ENCODE measurements at regions not wholly inside any gene's neighbourhood (a gene's known extent, or its start where the extent isn't known, plus 50 kb on each side); places are given as distances from the start of the nearest gene placed in this dataset.

DNA sequence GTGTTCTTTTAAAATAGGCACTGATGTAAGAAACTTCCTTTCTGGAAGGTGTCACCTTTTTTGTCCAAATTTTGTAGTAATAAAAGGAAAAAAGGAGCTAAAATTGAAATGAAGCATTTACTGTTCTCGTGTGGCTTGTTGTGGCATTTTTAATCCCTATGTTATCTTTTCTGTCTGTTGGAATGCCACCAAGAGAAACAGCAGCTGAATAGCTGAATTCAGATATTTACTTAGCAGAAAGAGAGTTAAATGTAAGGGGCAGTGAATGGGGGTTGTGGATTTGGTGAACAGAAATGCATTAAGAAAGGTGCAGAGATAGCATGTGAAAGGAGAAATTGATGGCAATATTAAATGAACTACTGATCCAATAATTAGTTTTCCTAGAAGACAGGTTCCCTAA is 573.6 kb upstream of the EPHA7 start:
- Histone ChIP-seq H3K4me1 (ENCODE audit: insufficient read depth, low read length) (no peaks in the 10 kb centered on the region), H3K9me3 (ENCODE audit: control insufficient read depth in 1 of 2, low read length in 2 of 2) (no peaks in the 10 kb centered on the region), H3K36me3 (ENCODE audit: insufficient read depth, low read length) (no peaks in the 10 kb centered on the region), H3K27ac (ENCODE audit: low read depth, low read length) (no peak overlapping the region), H3K27me3 (ENCODE audit: insufficient read depth, low read length) (no peaks in the 10 kb centered on the region), H3K4me3 (ENCODE audit: low read length in 2 of 2) (no peak overlapping the region)
- H3K4me3 Mint-ChIP-seq: no peak overlapping the region
- H3K4me1 Mint-ChIP-seq: no peaks in the 10 kb centered on the region
- intact Hi-C loops (cut with micrococcal nuclease): no loop called here
- no peaks in the 10 kb centered on the region for H3K36me3 Mint-ChIP-seq
- DNase-seq: no peak
- H3K27me3 Mint-ChIP-seq: no peaks in the 10 kb centered on the region
- H3K9me3 Mint-ChIP-seq: peaks cover 0 to 7% (median 2%) of the 10 kb centered on the region in 8 donors
- no peak overlapping the region for H3K27ac Mint-ChIP-seq
- POLR2A ChIA-PET (ENCODE audit: partially characterized antibody): no interaction called here
- CTCF ChIA-PET (ENCODE audit: partially characterized antibody): no interaction called here

DNA sequence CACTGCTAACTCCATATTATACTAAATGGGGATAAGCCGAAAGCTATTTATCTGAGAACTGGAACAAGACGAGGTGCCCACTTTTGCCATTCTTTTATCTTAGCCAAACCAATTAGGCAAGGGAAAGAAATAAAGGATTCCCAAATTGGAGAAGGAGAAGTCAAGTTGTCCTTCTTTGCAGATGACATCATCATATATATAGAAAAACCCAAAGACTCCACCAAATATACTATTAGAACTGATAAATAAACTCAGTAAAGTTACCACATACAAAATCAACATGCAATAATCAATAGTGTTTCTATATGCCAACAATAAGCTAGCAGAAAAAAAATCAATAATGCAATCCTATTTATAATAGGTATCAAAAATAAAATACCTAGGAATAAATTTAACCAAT is 570.3 kb upstream of the EPHA7 start:
- no peak overlapping the region for H3K4me3 Mint-ChIP-seq
- no peak overlapping the region for H3K27ac Mint-ChIP-seq
- no peaks in the 10 kb centered on the region for H3K9me3 ChIP-seq (ENCODE audit: control insufficient read depth in 1 of 2, low read length in 2 of 2)
- H3K36me3 ChIP-seq (ENCODE audit: insufficient read depth, low read length): no peaks in the 10 kb centered on the region
- intact Hi-C loops (cut with micrococcal nuclease): no loop called here
- CTCF ChIA-PET (ENCODE audit: partially characterized antibody): no interaction called here
- no peaks in the 10 kb centered on the region for H3K4me1 Mint-ChIP-seq
- no peak for DNase-seq
- no peaks in the 10 kb centered on the region for H3K27me3 ChIP-seq (ENCODE audit: insufficient read depth, low read length)
- H3K4me3 ChIP-seq (ENCODE audit: low read length in 2 of 2): no peak overlapping the region
- no peak overlapping the region for H3K27ac ChIP-seq (ENCODE audit: low read depth, low read length)
- H3K4me1 ChIP-seq (ENCODE audit: insufficient read depth, low read length): no peaks in the 10 kb centered on the region
- H3K27me3 Mint-ChIP-seq: no peaks in the 10 kb centered on the region
- POLR2A ChIA-PET (ENCODE audit: partially characterized antibody): no interaction called here
- H3K36me3 Mint-ChIP-seq: no peaks in the 10 kb centered on the region
- H3K9me3 Mint-ChIP-seq: peaks cover 0 to 9% (median 6%) of the 10 kb centered on the region in 8 donors

DNA sequence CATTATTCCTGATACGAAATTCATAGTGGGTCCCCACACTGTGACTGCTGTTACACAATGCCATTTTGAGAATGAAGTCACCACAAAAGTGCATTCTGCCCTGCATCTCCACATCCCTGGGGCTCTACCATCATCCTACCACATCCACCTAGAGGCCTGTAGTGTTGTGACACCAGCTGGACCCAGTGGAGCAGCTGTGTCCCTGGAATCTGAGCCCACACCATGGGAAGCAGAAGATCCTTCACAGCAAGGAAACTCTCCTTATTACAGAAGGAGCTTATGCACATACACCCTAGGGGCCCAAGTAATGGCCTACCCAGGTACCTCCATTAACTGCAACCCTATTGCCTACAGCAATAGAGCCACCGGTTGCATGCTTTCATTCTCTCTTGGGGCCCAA is 566.6 kb upstream of the EPHA7 start:
- Mint-ChIP-seq H3K27me3 (no peaks in the 10 kb centered on the region), H3K4me1 (no peaks in the 10 kb centered on the region)
- intact Hi-C loops (cut with micrococcal nuclease): no loop called here

DNA sequence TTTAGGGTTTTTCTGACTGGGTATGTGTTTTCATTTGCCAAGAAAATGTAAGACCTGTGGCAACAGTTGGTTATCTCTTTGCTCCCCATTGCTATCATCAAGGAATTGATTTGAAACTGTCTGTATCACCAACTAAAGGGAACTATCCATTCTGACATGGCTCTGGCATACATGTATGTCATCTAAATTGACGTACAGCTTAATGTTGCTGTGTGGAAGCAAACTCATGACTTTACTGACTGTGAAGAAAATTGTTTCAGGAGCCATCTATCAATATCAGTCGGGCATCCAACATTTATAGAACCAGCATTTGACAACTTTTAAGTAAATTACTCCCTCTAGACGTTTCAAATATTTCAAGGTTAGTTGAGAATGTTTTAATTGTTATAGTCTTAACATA is 555.8 kb upstream of the EPHA7 start:
- no peaks in the 10 kb centered on the region for H3K27me3 Mint-ChIP-seq
- ChIA-PET POLR2A (ENCODE audit: partially characterized antibody) (no interaction called here), CTCF (ENCODE audit: partially characterized antibody) (no interaction called here)
- Histone ChIP-seq H3K36me3 (ENCODE audit: insufficient read depth, low read length) (no peaks in the 10 kb centered on the region), H3K27ac (ENCODE audit: low read depth, low read length) (no peak overlapping the region), H3K4me1 (ENCODE audit: insufficient read depth, low read length) (no peaks in the 10 kb centered on the region), H3K9me3 (ENCODE audit: control insufficient read depth in 1 of 2, low read length in 2 of 2) (no peaks in the 10 kb centered on the region), H3K4me3 (ENCODE audit: low read length in 2 of 2) (no peak overlapping the region), H3K27me3 (ENCODE audit: insufficient read depth, low read length) (no peaks in the 10 kb centered on the region)
- peaks cover 0 to 7% (median 3%) of the 10 kb centered on the region in 8 donors for H3K9me3 Mint-ChIP-seq
- no peak overlapping the region for H3K4me3 Mint-ChIP-seq
- no peak for DNase-seq
- intact Hi-C loops (cut with micrococcal nuclease): no loop called here
- no peak overlapping the region for H3K27ac Mint-ChIP-seq
- H3K4me1 Mint-ChIP-seq: no peaks in the 10 kb centered on the region
- H3K36me3 Mint-ChIP-seq: no peaks in the 10 kb centered on the region

More for the DNA sequence above, 566.6 kb upstream of the EPHA7 start:
- Histone ChIP-seq H3K4me1 (ENCODE audit: insufficient read depth, low read length) (no peaks in the 10 kb centered on the region), H3K9me3 (ENCODE audit: control insufficient read depth in 1 of 2, low read length in 2 of 2) (no peaks in the 10 kb centered on the region), H3K4me3 (ENCODE audit: low read length in 2 of 2) (no peak overlapping the region), H3K27me3 (ENCODE audit: insufficient read depth, low read length) (no peaks in the 10 kb centered on the region), H3K27ac (ENCODE audit: low read depth, low read length) (no peak overlapping the region), H3K36me3 (ENCODE audit: insufficient read depth, low read length) (no peaks in the 10 kb centered on the region)
- DNase-seq: no peak
- Mint-ChIP-seq H3K9me3 (peaks cover 0 to 6% (median 4%) of the 10 kb centered on the region in 8 donors), H3K4me3 (no peak overlapping the region), H3K27ac (no peak overlapping the region), H3K36me3 (no peaks in the 10 kb centered on the region)
- POLR2A ChIA-PET (ENCODE audit: partially characterized antibody): no interaction called here
- CTCF ChIA-PET (ENCODE audit: partially characterized antibody): no interaction called here

DNA sequence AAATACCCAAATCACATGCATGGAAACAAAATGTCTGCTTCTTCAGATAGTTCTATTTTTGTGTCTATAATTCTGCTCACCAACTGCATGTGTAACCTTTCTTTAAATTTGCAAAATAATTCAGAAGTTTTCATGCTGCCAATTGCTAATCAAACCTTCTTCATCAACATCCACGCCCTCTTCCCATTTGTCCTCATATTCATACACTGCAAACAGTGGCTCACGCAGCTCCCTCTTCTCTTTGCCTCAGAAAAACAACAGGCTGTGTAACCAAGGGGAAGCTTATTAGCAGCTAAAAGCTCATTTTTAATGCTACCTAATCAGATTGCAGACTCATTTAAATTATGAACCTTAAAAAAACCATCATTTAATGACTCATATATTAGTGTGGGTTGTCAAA is 555.0 kb upstream of the EPHA7 start:
- Mint-ChIP-seq H3K4me3 (no peak overlapping the region), H3K36me3 (no peaks in the 10 kb centered on the region), H3K27me3 (no peaks in the 10 kb centered on the region), H3K9me3 (peaks cover 0 to 7% (median 3%) of the 10 kb centered on the region in 8 donors), H3K4me1 (no peaks in the 10 kb centered on the region), H3K27ac (no peak overlapping the region)
- POLR2A ChIA-PET (ENCODE audit: partially characterized antibody): no interaction called here
- Histone ChIP-seq H3K27ac (ENCODE audit: low read depth, low read length) (no peak overlapping the region), H3K9me3 (ENCODE audit: control insufficient read depth in 1 of 2, low read length in 2 of 2) (no peaks in the 10 kb centered on the region), H3K36me3 (ENCODE audit: insufficient read depth, low read length) (no peaks in the 10 kb centered on the region), H3K4me1 (ENCODE audit: insufficient read depth, low read length) (no peaks in the 10 kb centered on the region), H3K27me3 (ENCODE audit: insufficient read depth, low read length) (no peaks in the 10 kb centered on the region), H3K4me3 (ENCODE audit: low read length in 2 of 2) (no peak overlapping the region)
- DNase-seq: no peak
- intact Hi-C loops (cut with micrococcal nuclease): no loop called here
- CTCF ChIA-PET (ENCODE audit: partially characterized antibody): no interaction called here

DNA sequence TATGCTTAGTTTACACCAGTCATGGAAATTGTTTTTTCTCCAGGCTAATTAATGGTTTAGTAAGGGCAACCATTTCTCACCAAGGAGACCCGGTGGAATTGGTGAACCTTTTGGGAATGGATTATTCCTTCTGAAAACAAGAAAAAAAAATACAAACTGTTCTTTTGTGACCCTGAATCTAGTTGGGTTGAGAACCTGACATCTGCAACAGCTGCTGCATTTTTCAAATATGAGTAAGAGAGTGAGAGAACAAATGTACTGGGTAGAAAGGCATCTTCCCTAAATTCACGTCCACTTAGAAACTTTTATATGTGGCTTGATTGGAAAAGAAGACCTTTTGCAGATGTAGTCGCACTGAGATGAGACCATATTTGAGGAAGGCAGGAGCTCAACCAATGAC is 553.4 kb upstream of the EPHA7 start:
- Mint-ChIP-seq H3K36me3 (no peaks in the 10 kb centered on the region), H3K4me3 (no peak overlapping the region), H3K27ac (no peak overlapping the region), H3K27me3 (no peaks in the 10 kb centered on the region), H3K4me1 (no peaks in the 10 kb centered on the region), H3K9me3 (peaks cover 0 to 6% (median 3%) of the 10 kb centered on the region in 8 donors)
- Histone ChIP-seq H3K36me3 (ENCODE audit: insufficient read depth, low read length) (no peaks in the 10 kb centered on the region), H3K27ac (ENCODE audit: low read depth, low read length) (no peak overlapping the region), H3K9me3 (ENCODE audit: control insufficient read depth in 1 of 2, low read length in 2 of 2) (no peaks in the 10 kb centered on the region), H3K4me3 (ENCODE audit: low read length in 2 of 2) (no peak overlapping the region), H3K4me1 (ENCODE audit: insufficient read depth, low read length) (no peaks in the 10 kb centered on the region), H3K27me3 (ENCODE audit: insufficient read depth, low read length) (no peaks in the 10 kb centered on the region)
- no peak for DNase-seq
- ChIA-PET POLR2A (ENCODE audit: partially characterized antibody) (no interaction called here), CTCF (ENCODE audit: partially characterized antibody) (no interaction called here)
- intact Hi-C loops (cut with micrococcal nuclease): no loop called here

DNA sequence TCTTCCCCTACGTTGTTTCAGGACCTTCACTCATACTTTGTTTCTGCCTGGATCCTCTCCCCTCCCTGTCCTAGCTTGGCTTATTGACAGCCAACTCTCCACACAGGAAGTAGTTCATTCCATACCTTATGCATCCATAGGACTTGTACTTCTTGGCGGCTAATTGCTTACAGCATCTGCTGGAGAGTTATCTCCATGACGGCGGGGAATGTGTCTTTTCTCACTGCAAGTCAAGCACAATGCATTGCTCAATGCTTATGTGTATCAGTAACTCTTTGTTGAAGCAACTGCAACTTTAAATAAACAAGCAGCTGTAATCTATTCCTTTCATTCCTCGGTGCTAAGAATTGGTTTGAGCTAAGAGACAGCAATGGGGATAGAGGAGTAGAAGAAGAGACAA is 551.3 kb upstream of the EPHA7 start:
- ChIA-PET POLR2A (ENCODE audit: partially characterized antibody) (no interaction called here), CTCF (ENCODE audit: partially characterized antibody) (no interaction called here)
- no peak overlapping the region for H3K27ac Mint-ChIP-seq
- no peaks in the 10 kb centered on the region for H3K36me3 ChIP-seq (ENCODE audit: insufficient read depth, low read length)
- H3K4me3 ChIP-seq (ENCODE audit: low read length in 2 of 2): no peak overlapping the region
- no peaks in the 10 kb centered on the region for H3K27me3 ChIP-seq (ENCODE audit: insufficient read depth, low read length)
- intact Hi-C loops (cut with micrococcal nuclease): no loop called here
- no peak for DNase-seq
- H3K4me1 ChIP-seq (ENCODE audit: insufficient read depth, low read length): no peaks in the 10 kb centered on the region
- H3K4me1 Mint-ChIP-seq: no peaks in the 10 kb centered on the region
- peaks cover 0 to 6% (median 3%) of the 10 kb centered on the region in 8 donors for H3K9me3 Mint-ChIP-seq
- no peaks in the 10 kb centered on the region for H3K9me3 ChIP-seq (ENCODE audit: control insufficient read depth in 1 of 2, low read length in 2 of 2)
- H3K27ac ChIP-seq (ENCODE audit: low read depth, low read length): no peak overlapping the region
- no peak overlapping the region for H3K4me3 Mint-ChIP-seq
- H3K27me3 Mint-ChIP-seq: no peaks in the 10 kb centered on the region
- no peaks in the 10 kb centered on the region for H3K36me3 Mint-ChIP-seq

DNA sequence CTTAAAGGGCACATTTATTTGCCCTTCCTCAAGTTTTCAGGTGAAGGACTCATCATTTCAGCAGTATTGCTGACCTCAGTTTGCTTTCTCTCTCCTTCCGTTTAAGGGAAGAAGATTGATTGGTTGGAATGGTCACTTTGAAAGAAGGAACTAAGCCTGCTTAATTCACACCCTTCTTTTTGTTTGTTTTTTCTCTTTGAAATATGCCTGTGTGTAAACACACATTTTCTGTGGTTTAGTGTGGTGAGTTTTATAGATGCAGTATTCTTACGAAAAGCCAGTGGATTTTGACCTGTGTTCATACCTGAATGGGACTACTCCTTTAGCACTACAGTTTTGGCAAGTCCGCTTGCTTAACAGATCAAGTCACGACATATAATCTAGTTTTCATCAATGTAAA is 548.8 kb upstream of the EPHA7 start:
- POLR2A ChIA-PET (ENCODE audit: partially characterized antibody): no interaction called here
- intact Hi-C loops (cut with micrococcal nuclease): no loop called here

More for the DNA sequence above, 548.8 kb upstream of the EPHA7 start:
- Histone ChIP-seq H3K27me3 (ENCODE audit: insufficient read depth, low read length) (no peaks in the 10 kb centered on the region), H3K27ac (ENCODE audit: low read depth, low read length) (no peak overlapping the region), H3K4me1 (ENCODE audit: insufficient read depth, low read length) (no peaks in the 10 kb centered on the region), H3K4me3 (ENCODE audit: low read length in 2 of 2) (no peak overlapping the region), H3K9me3 (ENCODE audit: control insufficient read depth in 1 of 2, low read length in 2 of 2) (no peaks in the 10 kb centered on the region), H3K36me3 (ENCODE audit: insufficient read depth, low read length) (no peaks in the 10 kb centered on the region)
- Mint-ChIP-seq H3K27ac (no peak overlapping the region), H3K27me3 (no peaks in the 10 kb centered on the region), H3K4me3 (no peak overlapping the region), H3K9me3 (peaks cover 0 to 5% (median 2%) of the 10 kb centered on the region in 8 donors), H3K4me1 (no peaks in the 10 kb centered on the region), H3K36me3 (no peaks in the 10 kb centered on the region)
- no peak for DNase-seq
- CTCF ChIA-PET (ENCODE audit: partially characterized antibody): no interaction called here

Data from CD4-positive, alpha-beta memory T cell (primary cell).